HCT116 (cell line): ENCODE measurements at regions not wholly inside any gene's neighbourhood (a gene's known extent, or its start where the extent isn't known, plus 50 kb on each side); places are given as distances from the start of the nearest gene placed in this dataset.

Source experiments
- ATAC-seq: fragments of 200-7000 bp; cut with Tn5 transposase; 2 replicates; pipeline ENCODE4 v1.9.1; 2020; ENCODE audit warnings: mild to moderate bottlenecking, moderate library complexity
- BruUV-seq: library from RNA; stranded (reverse); fragments of 400-500 nt; replicated peaks from 2 replicates; lab custom pipeline; 2021; lab: Mats Ljungman, UMichigan
- CTCF ChIA-PET: fragments of 300-600 bp; sonication (Branson Sonifier 250); formaldehyde crosslinking; loops from one replicate; lab custom pipeline; 2021; ENCODE audit warnings: antibody characterized with exemption; lab: Charles Lee
- POLR2A ChIA-PET: fragments of 300-600, 350-600 bp; sonication (Branson Sonifier 250); formaldehyde crosslinking; loops from one replicate; lab custom pipeline; 2021; ENCODE audit warnings: antibody characterized with exemption; lab: Charles Lee
- RAD21 ChIA-PET, 2 experiments: fragments of 300-600 bp; sonication (Branson Sonifier 250); formaldehyde crosslinking; loops; one replicate each; lab custom pipeline; 2023; ENCODE audit warnings: low total read pairs in 2 of 2; ENCODE audit not compliant: uncharacterized antibody in 2 of 2, unreplicated experiment in 2 of 2, low non-redundant PET in 1 of 2; lab: Charles Lee
- DNase-seq: peaks from one replicate; pipeline ENCODE4 v3.0.0-alpha.2; 2010; ENCODE audit warnings: low read depth, low spot score
- H2AFZ ChIP-seq: fragments of 200-600 bp; shearing (Covaris generic), sonication (generic); 2 replicates; pipeline ENCODE4 v1.6.1; 2017; ENCODE audit warnings: low read depth, mixed run types, mixed read lengths, antibody characterized with exemption, low read length; ENCODE audit not compliant: poor library complexity, severe bottlenecking
- H3K27ac ChIP-seq: 2 replicates; pipeline ENCODE4 v1.5.1; 2012; ENCODE audit warnings: low read depth, low read length
- H3K27me3 ChIP-seq: fragments of 200-600 bp; sonication (generic); 2 replicates; pipeline ENCODE4 v1.6.1; 2016; ENCODE audit warnings: mixed run types, low read length, mixed read lengths; ENCODE audit not compliant: insufficient read depth
- H3K36me3 ChIP-seq, 2 experiments: fragments of 200-500 bp in 1 of 2; fragments of 200-600 bp in 1 of 2; sonication (Bioruptor generic) in 1 of 2; sonication (generic) in 1 of 2; 2 replicates each; pipeline versions ENCODE4 v1.5.1 to v1.6.1; 2014 to 2016; ENCODE audit warnings: low read length in 2 of 2, inconsistent platforms in 1 of 2, mixed read lengths in 1 of 2, mixed run types in 1 of 2; ENCODE audit not compliant: insufficient read depth in 2 of 2, control insufficient read depth in 1 of 2
- H3K4me1 ChIP-seq, 2 experiments: fragments of 200-600 bp in 1 of 2; sonication (generic) in 1 of 2; 2 replicates each; pipeline versions ENCODE4 v1.5.1 to v1.6.1; 2012 to 2017; ENCODE audit warnings: low read length in 2 of 2, inconsistent platforms in 1 of 2, mild to moderate bottlenecking in 1 of 2, mixed read lengths in 1 of 2, mixed run types in 1 of 2, moderate library complexity in 1 of 2; ENCODE audit not compliant: insufficient read depth in 2 of 2, control insufficient read depth in 1 of 2
- H3K4me2 ChIP-seq: fragments of 200-600 bp; sonication (generic); 2 replicates; pipeline ENCODE4 v1.6.1; 2017; ENCODE audit warnings: mixed run types, low read length, mixed read lengths
- H3K4me3 ChIP-seq, 2 experiments: fragments of 200-600 bp in 1 of 2; sonication (generic) in 1 of 2; replicated peaks in 1 of 2; 2 replicates each; pipeline ENCODE4 v1.5.1; 2011 to 2016; ENCODE audit warnings: low read length in 2 of 2, control low read depth in 1 of 2, low read depth in 1 of 2, mild to moderate bottlenecking in 1 of 2, mixed read lengths in 1 of 2, mixed run types in 1 of 2
- H3K79me2 ChIP-seq: fragments of 200-600 bp; sonication (generic); 2 replicates; pipeline ENCODE4 v1.6.1; 2017; ENCODE audit warnings: mild to moderate bottlenecking, mixed run types, low read length, moderate library complexity, mixed read lengths; ENCODE audit not compliant: insufficient read depth
- H3K9ac ChIP-seq: fragments of 200-600 bp; sonication (generic); 2 replicates; pipeline ENCODE4 v1.6.1; 2016; ENCODE audit warnings: low read length, mixed read lengths
- H3K9me2 ChIP-seq: fragments of 200-600 bp; sonication (generic), shearing (Covaris generic); 2 replicates; pipeline ENCODE4 v1.6.1; 2017; ENCODE audit warnings: mixed run types, mild to moderate bottlenecking, moderate library complexity; ENCODE audit not compliant: insufficient read depth
- H3K9me3 ChIP-seq, 2 experiments: fragments of 200-500 bp in 1 of 2; fragments of 200-600 bp in 1 of 2; sonication (Bioruptor generic) in 1 of 2; sonication (generic) in 1 of 2; 2 replicates each; pipeline ENCODE4 v1.6.1; 2014 to 2017; ENCODE audit warnings: low read length in 2 of 2, mixed read lengths in 2 of 2, inconsistent platforms in 1 of 2, low read depth in 1 of 2, mild to moderate bottlenecking in 1 of 2, mixed run types in 1 of 2, moderate library complexity in 1 of 2; ENCODE audit not compliant: control insufficient read depth in 1 of 2, insufficient read depth in 1 of 2
- H4K20me1 ChIP-seq: fragments of 200-600 bp; sonication (generic), shearing (Covaris generic); 2 replicates; pipeline ENCODE4 v1.6.1; 2017; ENCODE audit warnings: mixed run types, mild to moderate bottlenecking, moderate library complexity; ENCODE audit not compliant: insufficient read depth
- CBX3 ChIP-seq: IDR thresholded peaks from 2 replicates; pipeline ENCODE4 v1.6.1; 2012; ENCODE audit warnings: low read depth
- CEBPB ChIP-seq: IDR thresholded peaks from 2 replicates; pipeline ENCODE4 v1.6.1; 2012; ENCODE audit warnings: low read depth
- CTCF ChIP-seq, 3 experiments: fragments of 200-600 bp in 1 of 3; sonication (generic) in 1 of 3; IDR thresholded peaks in 2 of 3; conservative IDR thresholded peaks in 1 of 3; 2 replicates each; pipeline ENCODE4 v1.5.1; 2012 to 2017; ENCODE audit warnings: low read depth in 2 of 3, low read length in 2 of 3, antibody characterized with exemption in 1 of 3, borderline replicate concordance in 1 of 3, control low read depth in 1 of 3, mild to moderate bottlenecking in 1 of 3, mixed read lengths in 1 of 3, mixed run types in 1 of 3, moderate library complexity in 1 of 3; ENCODE audit not compliant: insufficient read depth in 1 of 3
- EZH2 ChIP-seq: fragments of 200-600 bp; sonication (generic); IDR thresholded peaks from 2 replicates; pipeline ENCODE4 v1.6.1; 2017; ENCODE audit warnings: antibody characterized with exemption, mixed run types
- EZH2phosphoT487 ChIP-seq: fragments of 200-600 bp; IDR thresholded peaks from 2 replicates; pipeline ENCODE4 v1.6.1; 2018; ENCODE audit warnings: antibody characterized with exemption, borderline replicate concordance
- JUND ChIP-seq: IDR thresholded peaks from 2 replicates; pipeline ENCODE4 v1.6.1; 2012
- MAX ChIP-seq: IDR thresholded peaks from 2 replicates; pipeline ENCODE4 v1.6.1; 2012
- RAD21 ChIP-seq: IDR thresholded peaks from 2 replicates; pipeline ENCODE4 v1.6.1; 2012; ENCODE audit warnings: low read depth, mild to moderate bottlenecking
- SIN3A ChIP-seq: IDR thresholded peaks from 2 replicates; pipeline ENCODE4 v1.6.1; 2012; ENCODE audit warnings: low read depth
- SRF ChIP-seq: IDR thresholded peaks from 2 replicates; pipeline ENCODE4 v1.6.1; 2012; ENCODE audit warnings: low read depth
- TCF7L2 ChIP-seq: IDR thresholded peaks from 2 replicates; pipeline ENCODE4 v1.7.0; 2011; ENCODE audit warnings: borderline replicate concordance, inconsistent platforms; ENCODE audit not compliant: insufficient read depth, insufficient read length; ENCODE audit errors: extremely low read depth
- YY1 ChIP-seq: IDR thresholded peaks from 2 replicates; pipeline ENCODE4 v1.6.1; 2011; ENCODE audit warnings: low read length, low read depth, moderate library complexity, mild to moderate bottlenecking; ENCODE audit not compliant: insufficient replicate concordance; ENCODE audit errors: extremely low read depth
- ZBTB33 ChIP-seq: IDR thresholded peaks from 2 replicates; pipeline ENCODE4 v1.6.1; 2011; ENCODE audit warnings: mild to moderate bottlenecking, low read length, moderate library complexity; ENCODE audit not compliant: insufficient replicate concordance; ENCODE audit errors: extremely low read depth
- ZNF274 ChIP-seq: fragments of 200-500 bp; sonication (Bioruptor generic); IDR thresholded peaks from 2 replicates; pipeline ENCODE4 v1.6.1; 2014; ENCODE audit warnings: mild to moderate bottlenecking, low read depth, low read length, inconsistent platforms
- intact Hi-C: fragments of 100-400 bp; cut with micrococcal nuclease; formaldehyde crosslinking; loops from 2 replicates; pipeline ENCODE4 v1.10.0; 2022

DNA sequence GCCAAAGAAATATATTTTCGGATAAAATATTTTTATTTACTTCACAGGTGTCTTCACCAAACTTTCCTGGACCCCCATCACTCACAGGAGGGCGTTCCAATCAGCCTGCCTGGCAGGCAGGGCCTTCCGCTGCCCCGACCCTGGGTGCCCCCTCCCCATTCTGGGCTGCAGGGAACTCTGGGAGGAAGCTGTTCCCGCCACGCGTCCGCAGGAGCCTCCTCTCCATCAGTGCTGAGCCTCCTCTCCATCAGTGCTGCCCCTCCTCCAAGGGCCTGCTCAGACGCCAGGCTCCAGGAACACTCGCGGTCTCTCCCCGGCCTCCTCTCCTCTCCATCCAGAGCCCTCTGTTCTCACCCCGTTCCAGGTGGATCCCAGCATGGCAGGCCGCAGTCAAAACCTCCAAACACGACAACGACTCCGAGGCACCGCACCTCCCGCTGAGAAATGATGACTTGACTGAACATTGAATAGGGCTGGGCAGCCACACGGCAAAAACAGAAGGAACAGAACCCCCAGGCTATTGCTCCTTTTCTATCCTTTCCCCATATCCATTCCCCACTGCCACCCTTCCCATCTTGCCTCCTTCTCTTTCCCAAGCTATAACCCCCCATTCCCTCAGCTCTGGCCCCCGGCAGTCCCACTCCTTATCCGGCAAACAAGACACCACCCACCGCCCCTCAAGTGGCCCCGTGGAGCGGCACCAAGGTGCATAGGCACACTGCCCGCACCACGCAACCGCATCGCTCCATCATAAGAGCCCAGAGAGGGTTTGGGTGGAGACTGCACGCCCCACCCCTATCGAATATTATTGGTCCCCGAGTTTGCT, 268.6 kb upstream of the RAB6C start:
- DNase-seq: no peak
- ATAC-seq: no peak
- Histone ChIP-seq H3K27me3 (peaks cover 32% of the 10 kb centered on the region), H3K9me2 (no peaks in the 10 kb centered on the region), H4K20me1 (no peaks in the 10 kb centered on the region), H3K4me1 (no peaks in the 10 kb centered on the region), H3K4me3 (no peak overlapping the region), H3K4me2 (no peak overlapping the region), H3K9me3 (no peaks in the 10 kb centered on the region), H3K79me2 (no peaks in the 10 kb centered on the region), H3K9ac (no peak overlapping the region), H3K36me3 (no peaks in the 10 kb centered on the region), H3K27ac (no peak overlapping the region), H2AFZ (no peak overlapping the region)
- BruUV-seq: no TSS peak
- intact Hi-C loops: no loop called here
- TF ChIP-seq EZH2 (no peak), TCF7L2 (no peak)
- ChIA-PET CTCF (no interaction called here), POLR2A (no interaction called here), RAD21 (no interaction called here)

DNA sequence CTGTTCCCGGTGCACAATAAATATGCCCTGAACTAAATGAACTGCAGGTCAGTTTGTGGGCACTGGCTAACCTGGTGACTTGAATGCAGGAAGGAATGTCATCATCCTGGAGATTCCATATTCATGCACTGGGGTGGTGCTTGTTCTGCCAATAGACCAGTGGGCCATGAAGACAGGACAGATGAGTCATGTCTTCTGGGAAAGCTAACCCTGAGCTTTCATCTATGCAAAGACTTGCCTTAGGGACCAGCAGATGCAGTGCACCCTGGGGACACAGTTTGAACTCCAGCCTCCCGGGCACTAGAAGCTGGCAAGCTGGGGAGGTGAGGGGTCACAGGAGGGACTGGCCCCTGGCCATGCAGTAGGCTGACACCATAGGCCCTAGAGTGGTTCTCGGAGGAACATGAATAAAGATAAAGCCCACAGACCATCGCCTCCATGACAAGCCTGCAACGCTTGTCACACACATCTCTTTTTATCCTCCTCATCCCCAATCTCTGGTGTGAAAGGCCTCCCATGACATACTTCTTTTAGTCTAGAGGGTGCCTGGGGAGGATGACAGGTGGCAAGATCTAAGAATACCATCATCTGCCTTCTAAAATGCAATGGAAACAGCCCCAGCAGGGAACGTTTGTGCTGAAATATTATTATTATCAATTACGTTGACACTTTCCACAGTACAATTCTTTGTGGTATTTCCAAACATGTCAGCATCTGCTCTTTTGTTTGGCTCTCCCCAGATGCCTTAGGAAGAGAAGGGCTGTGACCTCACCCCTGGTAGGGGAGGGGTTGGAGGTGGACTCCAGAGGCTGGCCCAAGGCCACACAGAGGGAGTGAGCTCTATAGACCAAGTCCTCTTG, 267.4 kb upstream of the RAB6C start:
- no peaks in the 10 kb centered on the region for H3K4me1 ChIP-seq
- POLR2A ChIA-PET: no interaction called here
- CTCF ChIA-PET: no interaction called here
- intact Hi-C loops: no loop called here
- H2AFZ ChIP-seq: no peak overlapping the region
- H3K27me3 ChIP-seq: peaks cover 43% of the 10 kb centered on the region
- no peaks in the 10 kb centered on the region for H3K79me2 ChIP-seq
- H3K9me3 ChIP-seq: no peaks in the 10 kb centered on the region
- RAD21 ChIA-PET: no interaction called here
- no TSS peak for BruUV-seq
- ATAC-seq (no peak), DNase-seq (no peak)
- no peak overlapping the region for H3K4me3 ChIP-seq
- no peaks in the 10 kb centered on the region for H3K9me2 ChIP-seq
- no peak overlapping the region for H3K9ac ChIP-seq
- H3K27ac ChIP-seq: no peak overlapping the region
- H3K4me2 ChIP-seq: no peak overlapping the region
- H4K20me1 ChIP-seq: no peaks in the 10 kb centered on the region
- no peaks in the 10 kb centered on the region for H3K36me3 ChIP-seq
- no peak for TF ChIP-seq SIN3A
- no peak for TF ChIP-seq CTCF (IDR thresholded peaks at IDR 0.05 in 2 of 3, conservative IDR thresholded peaks at IDR 0.05 in 1 of 3; ENCODE audit: borderline replicate concordance in 1 of 3, insufficient read depth in 1 of 3, low read depth in 2 of 3, low read length in 2 of 3)
- no peak for TF ChIP-seq SRF
- TF ChIP-seq MAX: no peak
- no peak for TF ChIP-seq ZBTB33
- TF ChIP-seq JUND: no peak
- TF ChIP-seq CEBPB: no peak
- no peak for TF ChIP-seq RAD21
- TF ChIP-seq YY1: no peak
- TF ChIP-seq EZH2phosphoT487: no peak
- no peak for TF ChIP-seq CBX3
- TF ChIP-seq ZNF274: no peak
